ENCODE measurements at regions not wholly inside any gene's neighbourhood (a gene's known extent, or its start where the extent isn't known, plus 50 kb on each side); places are given as distances from the start of the nearest gene placed in this dataset.

DNA sequence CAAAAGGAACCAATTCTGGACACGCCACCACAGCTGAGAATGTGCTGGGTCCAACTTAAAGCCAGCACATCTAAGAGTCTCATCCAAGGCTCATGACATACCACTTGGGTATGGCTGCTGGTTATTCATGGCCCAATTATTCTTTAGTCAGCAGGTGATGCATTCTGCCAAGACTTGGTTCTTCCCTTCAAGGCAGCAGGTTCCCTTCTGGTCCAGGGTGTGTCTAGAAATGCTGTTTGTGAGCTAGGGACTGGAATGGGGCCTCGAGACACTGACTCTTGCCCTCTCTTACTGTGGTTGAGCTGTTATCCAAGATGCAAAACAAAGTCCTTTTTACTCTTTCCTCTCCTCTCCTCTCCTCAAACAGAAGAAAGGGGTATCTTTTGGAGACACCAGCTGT is 522.6 kb downstream of the HINT1 start:
- TF ChIP-seq, protein P1, sequence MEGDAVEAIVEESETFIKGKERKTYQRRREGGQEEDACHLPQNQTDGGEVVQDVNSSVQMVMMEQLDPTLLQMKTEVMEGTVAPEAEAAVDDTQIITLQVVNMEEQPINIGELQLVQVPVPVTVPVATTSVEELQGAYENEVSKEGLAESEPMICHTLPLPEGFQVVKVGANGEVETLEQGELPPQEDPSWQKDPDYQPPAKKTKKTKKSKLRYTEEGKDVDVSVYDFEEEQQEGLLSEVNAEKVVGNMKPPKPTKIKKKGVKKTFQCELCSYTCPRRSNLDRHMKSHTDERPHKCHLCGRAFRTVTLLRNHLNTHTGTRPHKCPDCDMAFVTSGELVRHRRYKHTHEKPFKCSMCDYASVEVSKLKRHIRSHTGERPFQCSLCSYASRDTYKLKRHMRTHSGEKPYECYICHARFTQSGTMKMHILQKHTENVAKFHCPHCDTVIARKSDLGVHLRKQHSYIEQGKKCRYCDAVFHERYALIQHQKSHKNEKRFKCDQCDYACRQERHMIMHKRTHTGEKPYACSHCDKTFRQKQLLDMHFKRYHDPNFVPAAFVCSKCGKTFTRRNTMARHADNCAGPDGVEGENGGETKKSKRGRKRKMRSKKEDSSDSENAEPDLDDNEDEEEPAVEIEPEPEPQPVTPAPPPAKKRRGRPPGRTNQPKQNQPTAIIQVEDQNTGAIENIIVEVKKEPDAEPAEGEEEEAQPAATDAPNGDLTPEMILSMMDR (IDR thresholded peaks at IDR 0.05): no peak
- no peak for TF ChIP-seq POLR2A (IDR thresholded peaks at IDR 0.05)

Data from thyroid gland (tissue), 4 donors.